GM10248 (cell line): ENCODE measurements at regions not wholly inside any gene's neighbourhood (a gene's known extent, or its start where the extent isn't known, plus 50 kb on each side); places are given as distances from the start of the nearest gene placed in this dataset.

Source experiments
- CTCF ChIA-PET: fragments of 300-600 bp; sonication (Branson Sonifier 250); formaldehyde crosslinking; extraction: SDS; loops from one replicate; lab custom pipeline; 2021; ENCODE audit warnings: antibody characterized with exemption; lab: Yijun Ruan, JAX
- POLR2A ChIA-PET: fragments of 350-650 bp; sonication (Branson Sonifier 250); formaldehyde crosslinking; extraction: SDS; loops from one replicate; lab custom pipeline; 2020; ENCODE audit warnings: antibody characterized with exemption; lab: Yijun Ruan, JAX
- DNase-seq: peaks from one replicate; pipeline ENCODE4 v3.0.0; 2012; ENCODE audit errors: extremely low spot score
- TF ChIP-seq, protein P1 (sequence below): IDR thresholded peaks from 2 replicates; pipeline ENCODE4 v1.5.1; 2012; ENCODE audit warnings: mild to moderate bottlenecking, low read depth; ENCODE audit errors: extremely low read depth, missing control alignments, control extremely low read depth

DNA sequence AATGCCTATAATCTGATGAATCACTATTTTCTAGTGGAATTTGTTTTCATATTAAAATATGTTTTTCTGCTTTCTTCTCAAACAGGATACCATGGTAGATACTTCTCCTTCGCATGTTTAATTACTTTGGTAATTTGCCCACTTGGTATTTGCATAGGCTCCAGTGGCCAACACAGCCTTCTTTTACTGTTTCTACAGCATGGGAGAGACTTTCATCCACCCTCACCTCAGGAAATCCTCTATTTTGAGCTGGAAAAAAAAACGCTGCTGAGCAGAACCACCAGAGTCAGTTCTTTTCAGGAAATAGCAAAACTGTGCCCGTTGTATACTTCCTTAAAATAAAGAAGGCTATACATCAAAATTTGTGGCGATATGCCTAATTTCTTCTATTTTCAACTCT, 213.3 kb downstream of the MDFIC start:
- TF ChIP-seq, protein P1, sequence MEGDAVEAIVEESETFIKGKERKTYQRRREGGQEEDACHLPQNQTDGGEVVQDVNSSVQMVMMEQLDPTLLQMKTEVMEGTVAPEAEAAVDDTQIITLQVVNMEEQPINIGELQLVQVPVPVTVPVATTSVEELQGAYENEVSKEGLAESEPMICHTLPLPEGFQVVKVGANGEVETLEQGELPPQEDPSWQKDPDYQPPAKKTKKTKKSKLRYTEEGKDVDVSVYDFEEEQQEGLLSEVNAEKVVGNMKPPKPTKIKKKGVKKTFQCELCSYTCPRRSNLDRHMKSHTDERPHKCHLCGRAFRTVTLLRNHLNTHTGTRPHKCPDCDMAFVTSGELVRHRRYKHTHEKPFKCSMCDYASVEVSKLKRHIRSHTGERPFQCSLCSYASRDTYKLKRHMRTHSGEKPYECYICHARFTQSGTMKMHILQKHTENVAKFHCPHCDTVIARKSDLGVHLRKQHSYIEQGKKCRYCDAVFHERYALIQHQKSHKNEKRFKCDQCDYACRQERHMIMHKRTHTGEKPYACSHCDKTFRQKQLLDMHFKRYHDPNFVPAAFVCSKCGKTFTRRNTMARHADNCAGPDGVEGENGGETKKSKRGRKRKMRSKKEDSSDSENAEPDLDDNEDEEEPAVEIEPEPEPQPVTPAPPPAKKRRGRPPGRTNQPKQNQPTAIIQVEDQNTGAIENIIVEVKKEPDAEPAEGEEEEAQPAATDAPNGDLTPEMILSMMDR = no peak
- no peak for DNase-seq
- ChIA-PET CTCF (no interaction called here), POLR2A (no interaction called here)

DNA sequence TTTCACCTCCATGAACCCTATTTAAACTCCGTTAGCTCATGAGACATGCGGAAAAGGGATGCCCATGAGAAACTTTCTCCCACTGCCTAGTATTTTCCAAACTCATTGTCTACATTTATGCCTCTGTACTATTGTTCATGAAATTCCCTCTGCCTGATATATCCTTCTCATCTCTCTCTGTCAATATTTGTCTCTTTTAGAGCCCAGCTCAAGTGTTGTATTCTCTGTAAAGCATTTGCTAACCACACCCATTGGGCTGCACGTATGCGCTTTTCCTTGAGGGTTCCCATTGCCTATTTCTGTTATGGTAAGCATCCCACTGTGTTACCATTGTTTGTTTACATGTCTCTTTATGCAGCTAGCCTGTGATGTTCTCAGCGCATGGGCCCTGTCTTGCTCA, 211.4 kb downstream of the MDFIC start:
- TF ChIP-seq, protein P1 = no peak
- CTCF ChIA-PET = interaction anchor here (1.0 to 1.8 kb wide), 4 partner anchors 9 to 21 kb away, joined by 3 to 7 read pairs (median 4); no protein-coding TSS in a partner anchor
- no peak for DNase-seq

DNA sequence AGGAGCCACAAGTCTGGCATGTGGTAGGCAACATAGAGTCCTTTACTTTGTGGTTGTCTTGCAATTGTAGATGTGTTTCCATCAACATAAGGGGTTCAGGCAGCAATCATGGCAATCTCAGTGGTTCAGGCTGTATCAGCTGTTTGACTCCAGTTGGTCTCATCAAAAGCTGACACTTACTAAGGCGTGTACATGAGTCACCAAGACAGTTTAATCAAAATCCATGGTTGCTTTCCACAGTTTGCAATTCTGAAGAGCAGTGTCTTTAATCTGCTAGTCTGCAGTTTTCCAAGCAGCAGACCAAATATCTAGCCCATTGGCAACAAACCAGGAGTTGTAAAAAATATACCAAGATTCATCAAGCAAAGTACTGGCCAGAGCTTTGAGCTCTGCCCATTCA, 210.2 kb downstream of the MDFIC start:
- CTCF ChIA-PET = no interaction called here

More for the DNA sequence above, 211.4 kb downstream of the MDFIC start:
- POLR2A ChIA-PET = no interaction called here

DNA sequence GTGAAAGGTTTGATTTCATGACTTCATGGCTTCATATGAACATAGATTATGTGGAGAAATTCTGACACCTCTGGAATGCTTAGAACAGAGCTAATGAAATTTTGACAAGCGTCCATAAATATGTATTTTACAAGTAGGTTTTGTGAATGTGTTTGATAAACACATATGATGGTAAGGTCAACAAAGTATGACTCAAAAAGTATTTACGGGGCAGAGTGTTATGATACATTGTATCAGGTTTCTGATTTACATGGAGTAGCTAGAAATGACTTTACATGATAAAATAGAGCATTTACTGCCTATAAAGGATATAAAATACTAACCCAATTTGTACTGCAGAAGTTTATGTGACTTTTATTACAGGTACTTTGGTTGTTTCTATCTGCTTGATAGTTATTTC, 206.3 kb downstream of the MDFIC start:
- ChIA-PET POLR2A (no interaction called here), CTCF (interaction anchor here (1.5 kb wide), 1 partner anchor 9 kb away, joined by 3 read pairs; no protein-coding TSS in a partner anchor)
- TF ChIP-seq, protein P1 = no peak
- DNase-seq = no peak

More for the DNA sequence above, 210.2 kb downstream of the MDFIC start:
- no peak for DNase-seq
- POLR2A ChIA-PET = no interaction called here
- TF ChIP-seq, protein P1 = no peak

DNA sequence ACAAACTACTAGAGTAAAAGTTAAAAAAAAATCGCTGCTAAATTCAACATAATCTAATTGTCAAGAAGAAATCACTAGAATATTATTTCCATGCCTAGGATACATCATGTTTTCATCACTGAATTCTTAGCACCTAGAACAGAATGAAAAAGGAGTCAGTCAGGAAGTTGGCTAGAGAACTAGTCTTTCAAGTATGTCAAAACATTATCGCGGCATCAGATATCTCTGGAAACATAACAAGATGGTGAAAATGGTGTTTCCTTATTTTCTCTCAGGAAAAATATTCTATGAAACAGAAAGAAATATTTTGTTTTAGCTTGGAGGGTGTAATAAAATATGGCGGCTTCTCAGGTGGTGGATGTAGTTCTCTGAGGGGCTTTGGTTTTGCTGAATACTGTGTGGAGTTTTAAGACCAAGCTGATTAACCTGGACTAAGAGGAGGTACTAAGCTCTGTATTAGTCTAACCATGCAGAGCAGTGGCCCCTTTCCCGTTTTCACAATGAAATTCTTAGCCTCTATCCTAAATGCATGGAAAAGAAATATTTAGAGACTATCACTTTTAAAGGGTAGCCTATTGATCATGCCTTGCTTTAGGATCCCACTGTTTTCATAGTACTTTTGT, 205.6 kb downstream of the MDFIC start:
- TF ChIP-seq, protein P1 = no peak
- CTCF ChIA-PET = interaction anchor here (1.1 to 1.5 kb wide), 2 partner anchors 9 to 87 kb away, joined by 3 read pairs; no protein-coding TSS in a partner anchor
- POLR2A ChIA-PET = no interaction called here
- DNase-seq = no peak

DNA sequence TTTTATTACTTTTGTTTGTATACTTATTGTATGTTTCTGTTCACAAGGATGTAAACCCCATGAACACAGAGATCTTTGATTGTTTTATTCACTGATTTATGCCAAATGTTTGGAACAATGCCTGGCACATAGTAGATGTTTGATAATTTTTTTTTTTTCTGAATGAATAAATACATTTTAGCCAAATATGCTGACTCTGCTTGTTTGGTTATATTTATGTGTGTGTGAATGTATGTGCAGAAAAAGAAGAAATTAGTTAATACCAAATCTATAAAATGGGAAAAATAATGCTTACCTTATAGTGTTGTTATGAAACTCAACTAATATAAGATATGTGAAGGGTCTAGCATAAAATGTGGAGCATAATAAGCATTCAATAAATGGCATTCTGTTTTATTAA, 203.9 kb downstream of the MDFIC start:
- ChIA-PET CTCF (no interaction called here), POLR2A (no interaction called here)
- DNase-seq = no peak
- TF ChIP-seq, protein P1 = no peak

DNA sequence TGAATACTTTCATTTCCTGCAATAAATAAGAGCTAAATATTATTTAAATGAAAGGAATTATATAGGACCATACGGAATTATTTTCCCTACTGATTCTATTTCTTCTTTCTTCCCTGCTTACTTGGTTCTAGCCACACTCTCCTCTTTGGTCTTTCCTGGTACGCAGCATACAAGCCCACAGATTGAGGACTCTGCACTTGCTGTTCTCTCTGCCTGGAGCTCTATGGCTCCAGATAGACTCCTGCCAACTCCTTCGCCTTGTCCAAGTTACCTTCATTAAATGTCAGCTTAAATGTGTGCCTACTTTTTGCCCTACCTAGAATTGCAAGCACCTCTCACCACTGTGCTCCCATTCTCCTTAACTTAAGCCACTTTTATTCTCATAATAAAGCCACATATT, 203.4 kb downstream of the MDFIC start:
- ChIA-PET CTCF (no interaction called here), POLR2A (no interaction called here)
- no peak for DNase-seq
- TF ChIP-seq, protein P1 = no peak
